ENCODE measurements at regions not wholly inside any gene's neighbourhood (a gene's known extent, or its start where the extent isn't known, plus 50 kb on each side); places are given as distances from the start of the nearest gene placed in this dataset.

- no peaks in the 10 kb centered on the region for H3K4me1 ChIP-seq (ENCODE audit: insufficient read depth, low read length, poor library complexity, severe bottlenecking)
- H3K27me3 ChIP-seq (replicated peaks; ENCODE audit: insufficient read depth, low read depth, low read length, poor library complexity), result no peaks in the 10 kb centered on the region
- no peak overlapping the region for H3K27ac ChIP-seq (ENCODE audit: low read depth, low read length, poor library complexity, severe bottlenecking)
- CTCF ChIA-PET, result no interaction called here
- H3K36me3 ChIP-seq (ENCODE audit: insufficient read depth, low read length, poor library complexity, severe bottlenecking), result no peaks in the 10 kb centered on the region
- H3K9me3 ChIP-seq (ENCODE audit: low read depth, low read length, poor library complexity, severe bottlenecking), result no peaks in the 10 kb centered on the region
- no peak for TF ChIP-seq EZH2 (IDR thresholded peaks at IDR 0.05; ENCODE audit: borderline replicate concordance, low read depth, low read length, poor library complexity, severe bottlenecking)
- no peak for TF ChIP-seq CTCF (conservative IDR thresholded peaks at IDR 0.05; ENCODE audit: low read depth, low read length)
- no peak overlapping the region for H3K4me3 ChIP-seq (ENCODE audit: low read depth, low read length, poor library complexity, severe bottlenecking)
- no TSS peak for BruUV-seq (replicated peaks)
- POLR2A ChIA-PET (ENCODE audit: low non-redundant PET), result no interaction called here
- intact Hi-C loops (cut with micrococcal nuclease; ENCODE audit: unreplicated experiment), result no loop called here
- no peak for DNase-seq (ENCODE audit: low spot score)
Observed at GRCh38 chr6:114576330-114576729, 233.5 kb upstream of the HS3ST5 start.

GRCh38 chr6:114569669-114570068 is 226.8 kb upstream of the HS3ST5 start:
- DNase-seq (ENCODE audit: low spot score), result no peak
- intact Hi-C loops (cut with micrococcal nuclease; ENCODE audit: unreplicated experiment), result no loop called here
- Histone ChIP-seq H3K27ac (ENCODE audit: low read depth, low read length, poor library complexity, severe bottlenecking) (no peak overlapping the region), H3K27me3 (replicated peaks; ENCODE audit: insufficient read depth, low read depth, low read length, poor library complexity) (no peaks in the 10 kb centered on the region), H3K4me1 (ENCODE audit: insufficient read depth, low read length, poor library complexity, severe bottlenecking) (no peaks in the 10 kb centered on the region), H3K9me3 (ENCODE audit: low read depth, low read length, poor library complexity, severe bottlenecking) (no peaks in the 10 kb centered on the region), H3K4me3 (ENCODE audit: low read depth, low read length, poor library complexity, severe bottlenecking) (no peak overlapping the region), H3K36me3 (ENCODE audit: insufficient read depth, low read length, poor library complexity, severe bottlenecking) (no peaks in the 10 kb centered on the region)
- no peak for TF ChIP-seq CTCF (conservative IDR thresholded peaks at IDR 0.05; ENCODE audit: low read depth, low read length)
- no peak for TF ChIP-seq EZH2 (IDR thresholded peaks at IDR 0.05; ENCODE audit: borderline replicate concordance, low read depth, low read length, poor library complexity, severe bottlenecking)
- CTCF ChIA-PET, result no interaction called here
- POLR2A ChIA-PET (ENCODE audit: low non-redundant PET), result no interaction called here
- BruUV-seq (replicated peaks), result no TSS peak

GRCh38 chr6:114564302-114564933 is 221.6 kb upstream of the HS3ST5 start:
- Histone ChIP-seq H3K27me3 (replicated peaks; ENCODE audit: insufficient read depth, low read depth, low read length, poor library complexity) (no peaks in the 10 kb centered on the region), H3K4me1 (ENCODE audit: insufficient read depth, low read length, poor library complexity, severe bottlenecking) (no peaks in the 10 kb centered on the region), H3K4me3 (ENCODE audit: low read depth, low read length, poor library complexity, severe bottlenecking) (no peak overlapping the region), H3K36me3 (ENCODE audit: insufficient read depth, low read length, poor library complexity, severe bottlenecking) (no peaks in the 10 kb centered on the region), H3K27ac (ENCODE audit: low read depth, low read length, poor library complexity, severe bottlenecking) (no peak overlapping the region), H3K9me3 (ENCODE audit: low read depth, low read length, poor library complexity, severe bottlenecking) (no peaks in the 10 kb centered on the region)
- CTCF ChIA-PET, result no interaction called here
- POLR2A ChIA-PET (ENCODE audit: low non-redundant PET), result no interaction called here
- no TSS peak for BruUV-seq (replicated peaks)
- intact Hi-C loops (cut with micrococcal nuclease; ENCODE audit: unreplicated experiment), result no loop called here
- no peak for TF ChIP-seq EZH2 (IDR thresholded peaks at IDR 0.05; ENCODE audit: borderline replicate concordance, low read depth, low read length, poor library complexity, severe bottlenecking)
- TF ChIP-seq CTCF (conservative IDR thresholded peaks at IDR 0.05; ENCODE audit: low read depth, low read length), result no peak
- no peak for DNase-seq (ENCODE audit: low spot score)

Measured in A673 (cell line).